Urinary bladder (tissue), 3 donors: ENCODE measurements at regions not wholly inside any gene's neighbourhood (a gene's known extent, or its start where the extent isn't known, plus 50 kb on each side); places are given as distances from the start of the nearest gene placed in this dataset.

Experiments
- DNase-seq: peaks from one replicate; pipeline ENCODE4 v3.0.0-alpha.2; 2015; ENCODE audit errors: extremely low spot score
- H3K27ac ChIP-seq: one replicate; pipeline ENCODE4 v1.5.1; 2013; ENCODE audit warnings: low read depth, mild to moderate bottlenecking, moderate library complexity
- H3K36me3 ChIP-seq: one replicate; pipeline ENCODE4 v1.6.1; 2013; ENCODE audit warnings: mild to moderate bottlenecking, moderate library complexity; ENCODE audit not compliant: insufficient read depth
- H3K4me1 ChIP-seq: one replicate; pipeline ENCODE4 v1.6.1; 2013; ENCODE audit warnings: mild to moderate bottlenecking, moderate library complexity; ENCODE audit not compliant: insufficient read depth
- H3K4me3 ChIP-seq: one replicate; pipeline ENCODE4 v1.5.1; 2013; ENCODE audit warnings: low read depth, low read length
- WGBS: extraction: QIAGEN DNeasy Blood & Tissue Kit; methylation state at CpG from one replicate; pipeline ENCODE4 v1.1.7; 2013; 5-methylcytosine and 5-hydroxymethylcytosine counted together
- donor health status: healthy with polysubstance abuse.
- donor health status: healthy.

GRCh38 chr2:136049011-136049742 lies 63.8 kb upstream of the DARS1 start:
- H3K27ac ChIP-seq, result no peak overlapping the region
- H3K36me3 ChIP-seq, result no peaks in the 10 kb centered on the region
- WGBS, result 77% methylated on average over 3 of the region's 3 CpGs
- H3K4me3 ChIP-seq, result no peak overlapping the region
- no peak for DNase-seq
- H3K4me1 ChIP-seq, result no peaks in the 10 kb centered on the region

GRCh38 chr2:136045835-136046570 lies 60.6 kb upstream of the DARS1 start:
- DNase-seq, result no peak

GRCh38 chr2:136045344-136045743 lies 59.9 kb upstream of the DARS1 start:
- no peak for DNase-seq
- Histone ChIP-seq H3K27ac (no peak overlapping the region), H3K36me3 (no peaks in the 10 kb centered on the region), H3K4me1 (no peaks in the 10 kb centered on the region), H3K4me3 (no peak overlapping the region)
- WGBS, result 84% methylated on average over 1 of the region's 1 CpG

More at GRCh38 chr2:136045835-136046570, 60.6 kb upstream of the DARS1 start:
- no peak overlapping the region for H3K27ac ChIP-seq
- no peaks in the 10 kb centered on the region for H3K36me3 ChIP-seq
- WGBS, result 98% methylated on average over 1 of the region's 1 CpG
- no peaks in the 10 kb centered on the region for H3K4me1 ChIP-seq
- H3K4me3 ChIP-seq, result no peak overlapping the region
